K562 (cell line): ENCODE measurements at regions not wholly inside any gene's neighbourhood (a gene's known extent, or its start where the extent isn't known, plus 50 kb on each side); places are given as distances from the start of the nearest gene placed in this dataset.

Experiments used
- BACH1 ChIP-seq: fragments of 200-800 bp; sonication (Bioruptor generic); IDR thresholded peaks from 2 replicates; pipeline ENCODE4 v1.6.1; 2016; ENCODE audit warnings: missing genetic modification characterization, missing compliant biosample characterization
- BDP1 ChIP-seq: IDR thresholded peaks from 3 replicates; pipeline ENCODE4 v1.6.1; 2011; ENCODE audit not compliant: insufficient read length, insufficient read depth
- BHLHE40 ChIP-seq: IDR thresholded peaks from 2 replicates; pipeline ENCODE4 v1.6.1; 2011; ENCODE audit warnings: low read length, improper control_type of control experiment
- CTCF ChIP-seq, 3 experiments: IDR thresholded peaks in 2 of 3; conservative IDR thresholded peaks in 1 of 3; 2 replicates each; pipeline ENCODE4 v1.5.1; 2011 to 2012; ENCODE audit warnings: low read length in 3 of 3, mild to moderate bottlenecking in 3 of 3, control low read depth in 2 of 3, improper control_type of control experiment in 1 of 3, inconsistent platforms in 1 of 3, low read depth in 1 of 3, mixed read lengths in 1 of 3, moderate library complexity in 1 of 3; ENCODE audit not compliant: insufficient read depth in 2 of 3
- EZH2 ChIP-seq: IDR thresholded peaks from 2 replicates; pipeline ENCODE4 v1.6.1; 2012; ENCODE audit warnings: low read depth, mild to moderate bottlenecking, inconsistent platforms, low read length, borderline replicate concordance
- HDAC1 ChIP-seq, 2 experiments: fragments of 450-650 bp; IDR thresholded peaks; 2 replicates each; pipeline ENCODE4 v1.6.1; 2016 to 2017; ENCODE audit warnings: inconsistent platforms in 1 of 2, mild to moderate bottlenecking in 1 of 2, moderate library complexity in 1 of 2
- JUN ChIP-seq, 2 experiments: sonication (generic) in 1 of 2; formaldehyde crosslinking in 1 of 2; IDR thresholded peaks; 2 replicates each; pipeline versions ENCODE4 v1.6.1 to v1.8.0; 2012 to 2022; ENCODE audit warnings: borderline replicate concordance in 2 of 2, mild to moderate bottlenecking in 2 of 2, improper control_type of control experiment in 1 of 2, low read depth in 1 of 2, low read length in 1 of 2, missing genetic modification reagents in 1 of 2
- SRSF7 ChIP-seq: fragments of 200-400 bp; formaldehyde crosslinking; optimal IDR thresholded peaks from 2 replicates; pipeline ENCODE3; 2017; ENCODE audit warnings: mild to moderate bottlenecking, low read depth, low read length
- TAF7 ChIP-seq: fragments of 450-650 bp; IDR thresholded peaks from 2 replicates; pipeline ENCODE4 v1.6.1; 2016; ENCODE audit warnings: missing genetic modification characterization, missing compliant biosample characterization
- TF ChIP-seq, protein P1 (sequence below): fragments of 200-600 bp; sonication (generic); IDR thresholded peaks from one replicate; pipeline ENCODE4 v1.6.1; 2012; ENCODE audit warnings: mild to moderate bottlenecking, low read depth, low read length, inconsistent platforms

- TF ChIP-seq CTCF (IDR thresholded peaks at IDR 0.05 in 2 of 3, conservative IDR thresholded peaks at IDR 0.05 in 1 of 3; ENCODE audit: insufficient read depth in 2 of 3, low read depth in 1 of 3, low read length in 3 of 3), result no peak
- no peak for TF ChIP-seq BHLHE40
- TF ChIP-seq EZH2, result no peak
- no peak for TF ChIP-seq JUN (IDR thresholded peaks at IDR 0.05; ENCODE audit: borderline replicate concordance, low read depth, low read length)
- no peak for TF ChIP-seq JUN (CRISPR knock-in tag; IDR thresholded peaks at IDR 0.05; ENCODE audit: borderline replicate concordance)
- no peak for TF ChIP-seq HDAC1 (IDR thresholded peaks at IDR 0.05)
- no peak for TF ChIP-seq TAF7 (tag)
- TF ChIP-seq BACH1 (tag), result no peak
- TF ChIP-seq SRSF7, result no peak
- TF ChIP-seq, protein P1, sequence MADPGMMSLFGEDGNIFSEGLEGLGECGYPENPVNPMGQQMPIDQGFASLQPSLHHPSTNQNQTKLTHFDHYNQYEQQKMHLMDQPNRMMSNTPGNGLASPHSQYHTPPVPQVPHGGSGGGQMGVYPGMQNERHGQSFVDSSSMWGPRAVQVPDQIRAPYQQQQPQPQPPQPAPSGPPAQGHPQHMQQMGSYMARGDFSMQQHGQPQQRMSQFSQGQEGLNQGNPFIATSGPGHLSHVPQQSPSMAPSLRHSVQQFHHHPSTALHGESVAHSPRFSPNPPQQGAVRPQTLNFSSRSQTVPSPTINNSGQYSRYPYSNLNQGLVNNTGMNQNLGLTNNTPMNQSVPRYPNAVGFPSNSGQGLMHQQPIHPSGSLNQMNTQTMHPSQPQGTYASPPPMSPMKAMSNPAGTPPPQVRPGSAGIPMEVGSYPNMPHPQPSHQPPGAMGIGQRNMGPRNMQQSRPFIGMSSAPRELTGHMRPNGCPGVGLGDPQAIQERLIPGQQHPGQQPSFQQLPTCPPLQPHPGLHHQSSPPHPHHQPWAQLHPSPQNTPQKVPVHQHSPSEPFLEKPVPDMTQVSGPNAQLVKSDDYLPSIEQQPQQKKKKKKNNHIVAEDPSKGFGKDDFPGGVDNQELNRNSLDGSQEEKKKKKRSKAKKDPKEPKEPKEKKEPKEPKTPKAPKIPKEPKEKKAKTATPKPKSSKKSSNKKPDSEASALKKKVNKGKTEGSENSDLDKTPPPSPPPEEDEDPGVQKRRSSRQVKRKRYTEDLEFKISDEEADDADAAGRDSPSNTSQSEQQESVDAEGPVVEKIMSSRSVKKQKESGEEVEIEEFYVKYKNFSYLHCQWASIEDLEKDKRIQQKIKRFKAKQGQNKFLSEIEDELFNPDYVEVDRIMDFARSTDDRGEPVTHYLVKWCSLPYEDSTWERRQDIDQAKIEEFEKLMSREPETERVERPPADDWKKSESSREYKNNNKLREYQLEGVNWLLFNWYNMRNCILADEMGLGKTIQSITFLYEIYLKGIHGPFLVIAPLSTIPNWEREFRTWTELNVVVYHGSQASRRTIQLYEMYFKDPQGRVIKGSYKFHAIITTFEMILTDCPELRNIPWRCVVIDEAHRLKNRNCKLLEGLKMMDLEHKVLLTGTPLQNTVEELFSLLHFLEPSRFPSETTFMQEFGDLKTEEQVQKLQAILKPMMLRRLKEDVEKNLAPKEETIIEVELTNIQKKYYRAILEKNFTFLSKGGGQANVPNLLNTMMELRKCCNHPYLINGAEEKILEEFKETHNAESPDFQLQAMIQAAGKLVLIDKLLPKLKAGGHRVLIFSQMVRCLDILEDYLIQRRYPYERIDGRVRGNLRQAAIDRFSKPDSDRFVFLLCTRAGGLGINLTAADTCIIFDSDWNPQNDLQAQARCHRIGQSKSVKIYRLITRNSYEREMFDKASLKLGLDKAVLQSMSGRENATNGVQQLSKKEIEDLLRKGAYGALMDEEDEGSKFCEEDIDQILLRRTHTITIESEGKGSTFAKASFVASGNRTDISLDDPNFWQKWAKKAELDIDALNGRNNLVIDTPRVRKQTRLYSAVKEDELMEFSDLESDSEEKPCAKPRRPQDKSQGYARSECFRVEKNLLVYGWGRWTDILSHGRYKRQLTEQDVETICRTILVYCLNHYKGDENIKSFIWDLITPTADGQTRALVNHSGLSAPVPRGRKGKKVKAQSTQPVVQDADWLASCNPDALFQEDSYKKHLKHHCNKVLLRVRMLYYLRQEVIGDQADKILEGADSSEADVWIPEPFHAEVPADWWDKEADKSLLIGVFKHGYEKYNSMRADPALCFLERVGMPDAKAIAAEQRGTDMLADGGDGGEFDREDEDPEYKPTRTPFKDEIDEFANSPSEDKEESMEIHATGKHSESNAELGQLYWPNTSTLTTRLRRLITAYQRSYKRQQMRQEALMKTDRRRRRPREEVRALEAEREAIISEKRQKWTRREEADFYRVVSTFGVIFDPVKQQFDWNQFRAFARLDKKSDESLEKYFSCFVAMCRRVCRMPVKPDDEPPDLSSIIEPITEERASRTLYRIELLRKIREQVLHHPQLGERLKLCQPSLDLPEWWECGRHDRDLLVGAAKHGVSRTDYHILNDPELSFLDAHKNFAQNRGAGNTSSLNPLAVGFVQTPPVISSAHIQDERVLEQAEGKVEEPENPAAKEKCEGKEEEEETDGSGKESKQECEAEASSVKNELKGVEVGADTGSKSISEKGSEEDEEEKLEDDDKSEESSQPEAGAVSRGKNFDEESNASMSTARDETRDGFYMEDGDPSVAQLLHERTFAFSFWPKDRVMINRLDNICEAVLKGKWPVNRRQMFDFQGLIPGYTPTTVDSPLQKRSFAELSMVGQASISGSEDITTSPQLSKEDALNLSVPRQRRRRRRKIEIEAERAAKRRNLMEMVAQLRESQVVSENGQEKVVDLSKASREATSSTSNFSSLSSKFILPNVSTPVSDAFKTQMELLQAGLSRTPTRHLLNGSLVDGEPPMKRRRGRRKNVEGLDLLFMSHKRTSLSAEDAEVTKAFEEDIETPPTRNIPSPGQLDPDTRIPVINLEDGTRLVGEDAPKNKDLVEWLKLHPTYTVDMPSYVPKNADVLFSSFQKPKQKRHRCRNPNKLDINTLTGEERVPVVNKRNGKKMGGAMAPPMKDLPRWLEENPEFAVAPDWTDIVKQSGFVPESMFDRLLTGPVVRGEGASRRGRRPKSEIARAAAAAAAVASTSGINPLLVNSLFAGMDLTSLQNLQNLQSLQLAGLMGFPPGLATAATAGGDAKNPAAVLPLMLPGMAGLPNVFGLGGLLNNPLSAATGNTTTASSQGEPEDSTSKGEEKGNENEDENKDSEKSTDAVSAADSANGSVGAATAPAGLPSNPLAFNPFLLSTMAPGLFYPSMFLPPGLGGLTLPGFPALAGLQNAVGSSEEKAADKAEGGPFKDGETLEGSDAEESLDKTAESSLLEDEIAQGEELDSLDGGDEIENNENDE, result no peak
- no peak for TF ChIP-seq BDP1
These were observed 74.3 kb upstream of the NPAS2 start for GRCh38 chr2:100745604-100746003.
